ENCODE measurements at regions not wholly inside any gene's neighbourhood (a gene's known extent, or its start where the extent isn't known, plus 50 kb on each side); places are given as distances from the start of the nearest gene placed in this dataset.

DNA sequence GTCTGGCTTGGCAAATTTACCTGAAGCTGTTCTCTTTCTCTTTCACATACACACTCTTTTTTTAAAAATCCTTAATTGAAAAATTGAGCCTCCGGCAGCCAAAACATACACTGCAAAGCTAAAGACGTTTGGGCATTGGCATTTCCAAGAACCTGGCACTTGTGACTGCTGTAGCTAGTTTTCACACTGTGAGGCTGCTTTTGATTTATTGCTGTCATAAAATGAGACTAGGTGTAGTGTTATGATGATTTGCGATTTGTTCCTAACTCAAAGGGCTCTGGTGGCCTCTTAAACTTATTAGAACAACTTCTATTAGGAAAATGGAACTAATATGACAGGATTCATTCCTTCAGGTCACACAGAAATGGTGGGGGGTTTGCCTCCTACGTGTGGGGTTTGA, 377.1 kb upstream of the FAR2 start:
- no peaks in the 10 kb centered on the region for H3K4me1 ChIP-seq (ENCODE audit: control insufficient read depth, insufficient read depth, low read length)
- H3K79me2 ChIP-seq (ENCODE audit: control insufficient read depth, insufficient read depth, low read length), result no peaks in the 10 kb centered on the region
- CTCF ChIA-PET, result no interaction called here
- POLR2A ChIA-PET, result no interaction called here
- no peak overlapping the region for H3K4me2 ChIP-seq (ENCODE audit: control insufficient read depth, insufficient read depth)
- no peaks in the 10 kb centered on the region for H3K36me3 ChIP-seq (ENCODE audit: control insufficient read depth in 2 of 2, insufficient read depth in 2 of 2, low read length in 1 of 2)
- H3K27ac ChIP-seq (ENCODE audit: control insufficient read depth, insufficient read depth), result no peak overlapping the region
- no peak for FAIRE-seq
- no peak overlapping the region for H3K9ac ChIP-seq (ENCODE audit: control insufficient read depth, insufficient read depth, low read length)
- no peak overlapping the region for H2AFZ ChIP-seq (ENCODE audit: control insufficient read depth, low read depth, low read length)
- intact Hi-C loops (cut with micrococcal nuclease; ENCODE audit: unreplicated experiment), result no loop called here
- H3K4me3 ChIP-seq, result no peak overlapping the region
- H4K20me1 ChIP-seq (ENCODE audit: control insufficient read depth, insufficient read depth), result no peaks in the 10 kb centered on the region
- no peak for ATAC-seq
- in situ Hi-C loops (cut with MboI), result no loop called here
- TF ChIP-seq MYC (IDR thresholded peaks at IDR 0.05; ENCODE audit: insufficient read depth, insufficient read length, insufficient replicate concordance, low read length, severe bottlenecking), result no peak
- no peak for TF ChIP-seq NBN (IDR thresholded peaks at IDR 0.05)
- no peak for DNase-seq (ENCODE audit: low read depth, low spot score)
- RAD21 ChIA-PET (ENCODE audit: unreplicated experiment), result no interaction called here
- 22% methylated on average over 4 of the region's 4 CpGs for WGBS (ENCODE audit: insufficient coverage, insufficient replicate concordance, low lambda C conversion rate, missing lambda C conversion rate)
- SMC1A ChIA-PET (ENCODE audit: uncharacterized antibody, unreplicated experiment), result no interaction called here
- no peaks in the 10 kb centered on the region for H3K27me3 ChIP-seq (replicated peaks in 1 of 2; ENCODE audit: control insufficient read depth in 2 of 2, insufficient read depth in 2 of 2, low read length in 1 of 2)
- no peaks in the 10 kb centered on the region for H3K9me3 ChIP-seq (replicated peaks; ENCODE audit: control insufficient read depth, insufficient read depth, low read length)
- BruUV-seq (replicated peaks), result no TSS peak

GRCh38 chr12:28775556-28775955, 373.5 kb upstream of the FAR2 start:
- no peak overlapping the region for H3K27ac ChIP-seq (ENCODE audit: control insufficient read depth, insufficient read depth)
- ChIA-PET RAD21 (ENCODE audit: unreplicated experiment) (no interaction called here), POLR2A (no interaction called here), SMC1A (ENCODE audit: uncharacterized antibody, unreplicated experiment) (interaction anchor here (1.0 kb wide), 1 partner anchor 9 kb away, joined by 3 read pairs; no protein-coding TSS in a partner anchor), CTCF (no interaction called here)
- FAIRE-seq, result no peak
- no peak overlapping the region for H3K4me2 ChIP-seq (ENCODE audit: control insufficient read depth, insufficient read depth)
- BruUV-seq (replicated peaks), result no TSS peak
- intact Hi-C loops (cut with micrococcal nuclease; ENCODE audit: unreplicated experiment) (no loop called here), in situ Hi-C loops (cut with MboI) (no loop called here)
- H3K9me3 ChIP-seq (replicated peaks; ENCODE audit: control insufficient read depth, insufficient read depth, low read length), result no peaks in the 10 kb centered on the region
- no peaks in the 10 kb centered on the region for H3K4me1 ChIP-seq (ENCODE audit: control insufficient read depth, insufficient read depth, low read length)
- no peaks in the 10 kb centered on the region for H4K20me1 ChIP-seq (ENCODE audit: control insufficient read depth, insufficient read depth)
- DNase-seq (ENCODE audit: low read depth, low spot score), result no peak
- no peak overlapping the region for H3K4me3 ChIP-seq
- H2AFZ ChIP-seq (ENCODE audit: control insufficient read depth, low read depth, low read length), result no peak overlapping the region
- WGBS (ENCODE audit: insufficient coverage, insufficient replicate concordance, low lambda C conversion rate, missing lambda C conversion rate), result 59% methylated on average over 4 of the region's 4 CpGs
- no peak for ATAC-seq
- no peaks in the 10 kb centered on the region for H3K36me3 ChIP-seq (ENCODE audit: control insufficient read depth in 2 of 2, insufficient read depth in 2 of 2, low read length in 1 of 2)
- H3K9ac ChIP-seq (ENCODE audit: control insufficient read depth, insufficient read depth, low read length), result no peak overlapping the region
- no peaks in the 10 kb centered on the region for H3K79me2 ChIP-seq (ENCODE audit: control insufficient read depth, insufficient read depth, low read length)
- no peaks in the 10 kb centered on the region for H3K27me3 ChIP-seq (replicated peaks in 1 of 2; ENCODE audit: control insufficient read depth in 2 of 2, insufficient read depth in 2 of 2, low read length in 1 of 2)
- TF ChIP-seq RAD21 (IDR thresholded peaks at IDR 0.05; ENCODE audit: insufficient read depth, low read depth, low read length) (no peak), BCL11A (IDR thresholded peaks at IDR 0.05; ENCODE audit: low read depth, low read length) (no peak), WRNIP1 (IDR thresholded peaks at IDR 0.05; ENCODE audit: borderline replicate concordance, low read depth, low read length) (no peak)
- TF ChIP-seq, protein P1, sequence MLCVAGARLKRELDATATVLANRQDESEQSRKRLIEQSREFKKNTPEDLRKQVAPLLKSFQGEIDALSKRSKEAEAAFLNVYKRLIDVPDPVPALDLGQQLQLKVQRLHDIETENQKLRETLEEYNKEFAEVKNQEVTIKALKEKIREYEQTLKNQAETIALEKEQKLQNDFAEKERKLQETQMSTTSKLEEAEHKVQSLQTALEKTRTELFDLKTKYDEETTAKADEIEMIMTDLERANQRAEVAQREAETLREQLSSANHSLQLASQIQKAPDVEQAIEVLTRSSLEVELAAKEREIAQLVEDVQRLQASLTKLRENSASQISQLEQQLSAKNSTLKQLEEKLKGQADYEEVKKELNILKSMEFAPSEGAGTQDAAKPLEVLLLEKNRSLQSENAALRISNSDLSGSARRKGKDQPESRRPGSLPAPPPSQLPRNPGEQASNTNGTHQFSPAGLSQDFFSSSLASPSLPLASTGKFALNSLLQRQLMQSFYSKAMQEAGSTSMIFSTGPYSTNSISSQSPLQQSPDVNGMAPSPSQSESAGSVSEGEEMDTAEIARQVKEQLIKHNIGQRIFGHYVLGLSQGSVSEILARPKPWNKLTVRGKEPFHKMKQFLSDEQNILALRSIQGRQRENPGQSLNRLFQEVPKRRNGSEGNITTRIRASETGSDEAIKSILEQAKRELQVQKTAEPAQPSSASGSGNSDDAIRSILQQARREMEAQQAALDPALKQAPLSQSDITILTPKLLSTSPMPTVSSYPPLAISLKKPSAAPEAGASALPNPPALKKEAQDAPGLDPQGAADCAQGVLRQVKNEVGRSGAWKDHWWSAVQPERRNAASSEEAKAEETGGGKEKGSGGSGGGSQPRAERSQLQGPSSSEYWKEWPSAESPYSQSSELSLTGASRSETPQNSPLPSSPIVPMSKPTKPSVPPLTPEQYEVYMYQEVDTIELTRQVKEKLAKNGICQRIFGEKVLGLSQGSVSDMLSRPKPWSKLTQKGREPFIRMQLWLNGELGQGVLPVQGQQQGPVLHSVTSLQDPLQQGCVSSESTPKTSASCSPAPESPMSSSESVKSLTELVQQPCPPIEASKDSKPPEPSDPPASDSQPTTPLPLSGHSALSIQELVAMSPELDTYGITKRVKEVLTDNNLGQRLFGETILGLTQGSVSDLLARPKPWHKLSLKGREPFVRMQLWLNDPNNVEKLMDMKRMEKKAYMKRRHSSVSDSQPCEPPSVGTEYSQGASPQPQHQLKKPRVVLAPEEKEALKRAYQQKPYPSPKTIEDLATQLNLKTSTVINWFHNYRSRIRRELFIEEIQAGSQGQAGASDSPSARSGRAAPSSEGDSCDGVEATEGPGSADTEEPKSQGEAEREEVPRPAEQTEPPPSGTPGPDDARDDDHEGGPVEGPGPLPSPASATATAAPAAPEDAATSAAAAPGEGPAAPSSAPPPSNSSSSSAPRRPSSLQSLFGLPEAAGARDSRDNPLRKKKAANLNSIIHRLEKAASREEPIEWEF (IDR thresholded peaks at IDR 0.05; ENCODE audit: insufficient replicate concordance, low read depth, low read length), result no peak
- TF ChIP-seq, protein P2, sequence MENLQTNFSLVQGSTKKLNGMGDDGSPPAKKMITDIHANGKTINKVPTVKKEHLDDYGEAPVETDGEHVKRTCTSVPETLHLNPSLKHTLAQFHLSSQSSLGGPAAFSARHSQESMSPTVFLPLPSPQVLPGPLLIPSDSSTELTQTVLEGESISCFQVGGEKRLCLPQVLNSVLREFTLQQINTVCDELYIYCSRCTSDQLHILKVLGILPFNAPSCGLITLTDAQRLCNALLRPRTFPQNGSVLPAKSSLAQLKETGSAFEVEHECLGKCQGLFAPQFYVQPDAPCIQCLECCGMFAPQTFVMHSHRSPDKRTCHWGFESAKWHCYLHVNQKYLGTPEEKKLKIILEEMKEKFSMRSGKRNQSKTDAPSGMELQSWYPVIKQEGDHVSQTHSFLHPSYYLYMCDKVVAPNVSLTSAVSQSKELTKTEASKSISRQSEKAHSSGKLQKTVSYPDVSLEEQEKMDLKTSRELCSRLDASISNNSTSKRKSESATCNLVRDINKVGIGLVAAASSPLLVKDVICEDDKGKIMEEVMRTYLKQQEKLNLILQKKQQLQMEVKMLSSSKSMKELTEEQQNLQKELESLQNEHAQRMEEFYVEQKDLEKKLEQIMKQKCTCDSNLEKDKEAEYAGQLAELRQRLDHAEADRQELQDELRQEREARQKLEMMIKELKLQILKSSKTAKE (IDR thresholded peaks at IDR 0.05; ENCODE audit: low read depth, poor library complexity, severe bottlenecking), result no peak
